ENCODE measurements at regions not wholly inside any gene's neighbourhood (a gene's known extent, or its start where the extent isn't known, plus 50 kb on each side); places are given as distances from the start of the nearest gene placed in this dataset.

- no peak for DNase-seq
- Histone ChIP-seq H3K4me1 (ENCODE audit: control insufficient read depth, insufficient read depth, low read length) (no peaks in the 10 kb centered on the region), H3K36me3 (ENCODE audit: control insufficient read depth, insufficient read depth, low read length) (no peaks in the 10 kb centered on the region), H3K27me3 (ENCODE audit: control insufficient read depth, insufficient read depth, low read length) (peaks cover 2% of the 10 kb centered on the region), H3K9me3 (ENCODE audit: control insufficient read depth, low read depth, low read length) (no peaks in the 10 kb centered on the region), H3K27ac (ENCODE audit: low read length) (no peak overlapping the region), H3K4me3 (ENCODE audit: low read length) (no peak overlapping the region)
- WGBS (ENCODE audit: insufficient coverage, low lambda C conversion rate): no CpG with 5 or more reads among the region's 3 CpGs
Observed at GRCh38 chr12:112738531-112738930, 53.0 kb upstream of the RPH3A start.

GRCh38 chr12:112740387-112740934 is 51.1 kb upstream of the RPH3A start:
- H3K36me3 ChIP-seq (ENCODE audit: control insufficient read depth, insufficient read depth, low read length): no peaks in the 10 kb centered on the region
- 80% methylated on average over 3 of the region's 3 CpGs for WGBS (ENCODE audit: insufficient coverage, low lambda C conversion rate)
- no peaks in the 10 kb centered on the region for H3K4me1 ChIP-seq (ENCODE audit: control insufficient read depth, insufficient read depth, low read length)
- no peak overlapping the region for H3K27ac ChIP-seq (ENCODE audit: low read length)
- peaks cover 2% of the 10 kb centered on the region for H3K27me3 ChIP-seq (ENCODE audit: control insufficient read depth, insufficient read depth, low read length)
- H3K9me3 ChIP-seq (ENCODE audit: control insufficient read depth, low read depth, low read length): no peaks in the 10 kb centered on the region
- H3K4me3 ChIP-seq (ENCODE audit: low read length): no peak overlapping the region
- no peak for DNase-seq

GRCh38 chr12:112741106-112741505 is 50.4 kb upstream of the RPH3A start:
- no peaks in the 10 kb centered on the region for H3K9me3 ChIP-seq (ENCODE audit: control insufficient read depth, low read depth, low read length)
- H3K27ac ChIP-seq (ENCODE audit: low read length): no peak overlapping the region
- DNase-seq: no peak
- no peaks in the 10 kb centered on the region for H3K36me3 ChIP-seq (ENCODE audit: control insufficient read depth, insufficient read depth, low read length)
- WGBS (ENCODE audit: insufficient coverage, low lambda C conversion rate): 70% methylated on average over 1 of the region's 2 CpGs
- H3K4me3 ChIP-seq (ENCODE audit: low read length): no peak overlapping the region
- no peaks in the 10 kb centered on the region for H3K4me1 ChIP-seq (ENCODE audit: control insufficient read depth, insufficient read depth, low read length)
- H3K27me3 ChIP-seq (ENCODE audit: control insufficient read depth, insufficient read depth, low read length): peaks cover 2% of the 10 kb centered on the region

Data from large intestine (tissue), 3 donors.